ENCODE measurements at regions not wholly inside any gene's neighbourhood (a gene's known extent, or its start where the extent isn't known, plus 50 kb on each side); places are given as distances from the start of the nearest gene placed in this dataset.
A peak's percentile ranks its signal among the peaks of the same experiment; 100 is the strongest.

DNA sequence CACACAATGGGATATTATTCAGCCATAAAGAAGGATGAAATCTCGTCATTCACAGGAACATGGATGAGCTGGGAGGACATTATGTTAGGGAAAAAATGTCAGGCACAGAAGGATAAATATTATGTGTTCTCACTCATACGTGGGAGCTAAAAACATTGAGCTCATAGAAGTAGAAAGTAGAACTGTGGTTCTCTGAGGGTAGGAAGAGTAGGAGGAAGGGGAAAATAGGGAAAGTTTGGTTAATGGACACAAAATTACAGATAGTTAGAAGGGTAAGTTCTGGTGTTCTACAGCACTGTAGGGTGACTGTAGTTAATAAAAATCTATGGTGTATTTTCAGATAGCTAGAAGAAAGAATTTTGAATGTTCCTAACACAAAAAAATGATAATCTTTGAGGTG is 102.6 kb upstream of the LIPC start:
- TF ChIP-seq, protein P1, sequence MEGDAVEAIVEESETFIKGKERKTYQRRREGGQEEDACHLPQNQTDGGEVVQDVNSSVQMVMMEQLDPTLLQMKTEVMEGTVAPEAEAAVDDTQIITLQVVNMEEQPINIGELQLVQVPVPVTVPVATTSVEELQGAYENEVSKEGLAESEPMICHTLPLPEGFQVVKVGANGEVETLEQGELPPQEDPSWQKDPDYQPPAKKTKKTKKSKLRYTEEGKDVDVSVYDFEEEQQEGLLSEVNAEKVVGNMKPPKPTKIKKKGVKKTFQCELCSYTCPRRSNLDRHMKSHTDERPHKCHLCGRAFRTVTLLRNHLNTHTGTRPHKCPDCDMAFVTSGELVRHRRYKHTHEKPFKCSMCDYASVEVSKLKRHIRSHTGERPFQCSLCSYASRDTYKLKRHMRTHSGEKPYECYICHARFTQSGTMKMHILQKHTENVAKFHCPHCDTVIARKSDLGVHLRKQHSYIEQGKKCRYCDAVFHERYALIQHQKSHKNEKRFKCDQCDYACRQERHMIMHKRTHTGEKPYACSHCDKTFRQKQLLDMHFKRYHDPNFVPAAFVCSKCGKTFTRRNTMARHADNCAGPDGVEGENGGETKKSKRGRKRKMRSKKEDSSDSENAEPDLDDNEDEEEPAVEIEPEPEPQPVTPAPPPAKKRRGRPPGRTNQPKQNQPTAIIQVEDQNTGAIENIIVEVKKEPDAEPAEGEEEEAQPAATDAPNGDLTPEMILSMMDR (IDR thresholded peaks at IDR 0.05; ENCODE audit: unreplicated experiment), result no peak
- Mint-ChIP-seq H3K36me3 (ENCODE audit: insufficient read depth, unreplicated experiment) (no peaks in the 10 kb centered on the region), H3K4me1 (ENCODE audit: insufficient read depth, unreplicated experiment) (peaks cover 32% of the 10 kb centered on the region), H3K27me3 (ENCODE audit: insufficient read depth, unreplicated experiment) (no peaks in the 10 kb centered on the region), H3K4me3 (ENCODE audit: unreplicated experiment) (no peak overlapping the region), H3K27ac (ENCODE audit: low read depth, unreplicated experiment) (no peak overlapping the region), H3K9me3 (ENCODE audit: unreplicated experiment) (no peaks in the 10 kb centered on the region)
- intact Hi-C loops (cut with micrococcal nuclease), result no loop called here
- no TSS peak for BruUV-seq (replicated peaks)
- POLR2A ChIA-PET, result no interaction called here
- CTCF ChIA-PET, result interaction anchor here (1.2 kb wide), 1 partner anchor 146 kb away, joined by 3 read pairs; no protein-coding TSS in a partner anchor
- no peak for DNase-seq (ENCODE audit: unreplicated experiment)

DNA sequence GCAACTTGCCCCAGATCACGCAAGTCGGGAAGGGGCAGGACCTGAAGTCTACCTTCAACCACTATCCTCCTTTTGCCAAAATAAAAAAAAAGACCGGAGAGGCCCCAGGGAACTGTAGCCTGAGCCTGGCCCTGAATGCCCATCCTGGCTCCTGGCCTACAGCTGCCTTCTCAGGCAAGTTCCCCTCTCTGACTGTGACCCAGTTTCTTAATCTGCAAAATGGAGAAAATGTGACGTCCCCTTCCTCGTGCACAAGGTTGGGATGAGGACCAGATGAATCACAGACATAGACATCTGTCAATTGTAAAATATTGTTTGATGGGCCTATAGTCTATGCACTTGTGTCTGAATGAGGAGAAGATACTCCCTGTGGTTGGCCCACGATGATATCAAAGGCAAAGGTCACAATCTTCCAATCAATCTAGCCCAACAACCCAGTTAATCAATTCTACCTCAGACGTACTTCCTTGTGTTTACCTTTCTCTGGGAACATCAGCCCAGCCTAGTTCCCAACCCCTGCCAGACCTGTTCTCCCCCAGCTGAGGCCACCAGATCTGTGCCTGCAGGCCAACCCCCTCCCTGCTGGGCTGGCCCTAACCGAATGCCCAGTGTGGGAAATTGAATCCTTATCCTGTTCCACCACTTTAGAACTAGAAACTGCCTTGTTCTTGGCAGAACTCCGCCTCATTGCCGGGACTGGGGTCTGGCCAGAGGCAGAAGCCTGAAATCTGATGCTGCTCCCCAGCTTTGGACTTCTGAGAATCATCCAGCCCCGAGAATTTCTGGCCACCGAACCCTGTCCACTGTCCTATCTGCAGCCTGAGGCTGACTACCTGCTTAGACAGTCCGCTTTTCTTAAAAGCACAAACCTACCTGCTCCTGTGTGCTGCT is 101.8 kb upstream of the LIPC start:
- Mint-ChIP-seq H3K27ac (ENCODE audit: low read depth, unreplicated experiment) (peak overlapping the region; percentile 96), H3K9me3 (ENCODE audit: unreplicated experiment) (no peaks in the 10 kb centered on the region), H3K36me3 (ENCODE audit: insufficient read depth, unreplicated experiment) (no peaks in the 10 kb centered on the region), H3K4me3 (ENCODE audit: unreplicated experiment) (no peak overlapping the region), H3K4me1 (ENCODE audit: insufficient read depth, unreplicated experiment) (peaks cover 32% of the 10 kb centered on the region), H3K27me3 (ENCODE audit: insufficient read depth, unreplicated experiment) (no peaks in the 10 kb centered on the region)
- DNase-seq (ENCODE audit: unreplicated experiment), result no peak
- TF ChIP-seq, protein P1 (IDR thresholded peaks at IDR 0.05; ENCODE audit: unreplicated experiment), result no peak
- ChIA-PET POLR2A (no interaction called here), CTCF (interaction anchor here (1.2 kb wide), 1 partner anchor 147 kb away, joined by 3 read pairs; no protein-coding TSS in a partner anchor)
- no TSS peak for BruUV-seq (replicated peaks)
- intact Hi-C loops (cut with micrococcal nuclease), result no loop called here

DNA sequence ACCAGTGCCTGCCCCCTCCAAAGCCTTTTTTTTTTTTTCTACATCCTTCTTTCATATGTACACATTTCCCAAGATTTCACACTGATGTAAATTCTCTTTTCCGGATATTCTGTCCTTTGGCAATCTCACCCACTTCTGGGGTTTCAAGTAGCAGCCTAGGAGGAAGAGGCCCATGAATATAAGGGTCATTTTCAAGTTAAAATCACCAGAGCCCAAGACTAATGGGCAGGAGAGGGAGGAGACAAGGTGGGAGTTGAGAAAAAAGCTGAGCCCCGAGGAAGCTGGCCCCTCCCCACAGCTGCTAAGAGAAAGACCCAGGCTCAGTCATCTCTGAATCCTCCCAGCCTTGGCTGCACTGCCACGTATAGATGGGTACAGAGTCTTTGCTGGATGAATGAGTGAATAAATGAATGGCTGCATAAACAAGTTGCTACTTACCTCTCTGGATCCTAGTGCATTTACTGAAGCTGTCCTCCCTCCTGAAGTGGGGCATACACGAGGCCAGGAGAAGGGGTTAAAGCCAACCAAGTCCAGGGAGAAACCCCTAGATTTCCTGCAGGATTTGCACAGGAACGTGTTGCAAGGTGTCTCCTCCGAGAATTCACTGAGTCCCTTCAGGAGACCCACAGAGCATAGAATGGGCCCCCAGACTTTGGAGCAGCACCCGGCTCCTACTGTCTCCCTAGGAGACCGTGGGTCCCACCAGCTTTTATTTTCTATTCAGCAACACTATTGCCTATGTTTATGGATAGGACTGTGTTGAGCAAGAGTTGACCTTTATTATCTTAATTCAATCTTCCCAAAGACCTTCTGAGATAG is 100.8 kb upstream of the LIPC start:
- intact Hi-C loops (cut with micrococcal nuclease), result no loop called here
- no TSS peak for BruUV-seq (replicated peaks)
- Mint-ChIP-seq H3K27ac (ENCODE audit: low read depth, unreplicated experiment) (peak overlapping the region; percentile 96), H3K27me3 (ENCODE audit: insufficient read depth, unreplicated experiment) (no peaks in the 10 kb centered on the region), H3K4me1 (ENCODE audit: insufficient read depth, unreplicated experiment) (peaks cover 32% of the 10 kb centered on the region), H3K9me3 (ENCODE audit: unreplicated experiment) (no peaks in the 10 kb centered on the region), H3K4me3 (ENCODE audit: unreplicated experiment) (no peak overlapping the region), H3K36me3 (ENCODE audit: insufficient read depth, unreplicated experiment) (no peaks in the 10 kb centered on the region)
- no peak for DNase-seq (ENCODE audit: unreplicated experiment)
- ChIA-PET CTCF (interaction anchor here (1.3 kb wide), 1 partner anchor 103 kb away, joined by 3 read pairs; no protein-coding TSS in a partner anchor), POLR2A (interaction anchor here (0.6 to 2.8 kb wide), 7 partner anchors 10 to 546 kb away, joined by 3 to 14 read pairs (median 3); partner anchors contain the start of gene MINDY2)
- TF ChIP-seq, protein P1 (IDR thresholded peaks at IDR 0.05; ENCODE audit: unreplicated experiment), result no peak

DNA sequence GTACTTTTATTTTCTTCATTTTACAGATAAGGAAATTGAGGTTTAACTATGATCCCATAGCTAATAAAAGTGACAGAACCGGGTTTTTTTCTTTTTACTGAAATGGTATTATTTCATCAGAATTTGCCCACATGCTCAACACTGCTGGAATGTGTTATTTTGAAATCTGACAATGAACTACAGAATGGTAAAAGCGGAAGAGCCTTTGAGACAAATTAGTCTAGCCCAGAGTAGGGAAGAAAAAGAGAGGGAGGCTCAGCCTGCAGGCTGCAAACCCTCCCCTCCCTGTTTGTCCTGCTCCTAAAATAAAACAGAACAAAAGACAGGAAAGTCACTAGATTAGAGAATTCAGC is 100.3 kb upstream of the LIPC start:
- Mint-ChIP-seq H3K4me1 (ENCODE audit: insufficient read depth, unreplicated experiment) (peaks cover 32% of the 10 kb centered on the region), H3K27me3 (ENCODE audit: insufficient read depth, unreplicated experiment) (no peaks in the 10 kb centered on the region), H3K27ac (ENCODE audit: low read depth, unreplicated experiment) (peak overlapping the region; percentile 96), H3K4me3 (ENCODE audit: unreplicated experiment) (peak overlapping the region; percentile 6), H3K9me3 (ENCODE audit: unreplicated experiment) (no peaks in the 10 kb centered on the region), H3K36me3 (ENCODE audit: insufficient read depth, unreplicated experiment) (no peaks in the 10 kb centered on the region)
- TF ChIP-seq, protein P1 (IDR thresholded peaks at IDR 0.05; ENCODE audit: unreplicated experiment), result no peak
- ChIA-PET POLR2A (interaction anchor here (0.6 to 2.8 kb wide), 11 partner anchors 9 to 546 kb away, joined by 3 to 14 read pairs (median 5); partner anchors contain the start of gene MINDY2), CTCF (interaction anchor here (0.6 to 1.3 kb wide), 4 partner anchors 9 to 419 kb away, joined by 3 to 4 read pairs (median 3); no protein-coding TSS in a partner anchor)
- intact Hi-C loops (cut with micrococcal nuclease), result no loop called here
- BruUV-seq (replicated peaks), result TSS peak; percentile 53
- no peak for DNase-seq (ENCODE audit: unreplicated experiment)
